HepG2 (cell line): ENCODE measurements at regions not wholly inside any gene's neighbourhood (a gene's known extent, or its start where the extent isn't known, plus 50 kb on each side); places are given as distances from the start of the nearest gene placed in this dataset.

Source experiments
- ATAC-seq: fragments of 200-7000 bp; cut with Tn5 transposase; 3 replicates; pipeline ENCODE4 v1.9.1; 2020; ENCODE audit warnings: mild to moderate bottlenecking, moderate library complexity
- BruUV-seq: library from RNA; stranded (reverse); fragments of 400-500 nt; replicated peaks from 2 replicates; lab custom pipeline; 2021; lab: Mats Ljungman, UMichigan
- CTCF ChIA-PET: fragments of 300-600 bp; formaldehyde crosslinking; extraction: SDS; loops from one replicate; lab custom pipeline; 2021; ENCODE audit warnings: low total read pairs, inconsistent platforms, low intra/inter-chr PET ratio; lab: Yijun Ruan, JAX
- POLR2A ChIA-PET: fragments of 350-600 bp; sonication (Branson Sonifier 250); formaldehyde crosslinking; loops from one replicate; lab custom pipeline; 2020; ENCODE audit warnings: antibody characterized with exemption, inconsistent platforms; lab: Yijun Ruan, JAX
- DNase-seq: peaks from one replicate; pipeline ENCODE4 v3.0.0-alpha.2; 2015; ENCODE audit warnings: low spot score
- FAIRE-seq: peaks from 3 replicates; lab custom pipeline; 2011; peaks lifted over from hg19 to GRCh38; lab: Jason Lieb, UNC
- H2AFZ ChIP-seq: one replicate; pipeline ENCODE4 v1.6.1; 2011; ENCODE audit warnings: low read length, inconsistent platforms
- H3K27ac ChIP-seq: fragments of 300-600 bp; 3 replicates; pipeline ENCODE4 v1.8.0; 2011; ENCODE audit warnings: mixed run types, mild to moderate bottlenecking, mixed read lengths, low read length, inconsistent platforms; ENCODE audit not compliant: insufficient read depth; ENCODE audit errors: extremely low read length
- H3K27me3 ChIP-seq, 2 experiments: fragments of 200-600 bp in 1 of 2; 2 replicates in 1 of 2; 3 replicates in 1 of 2; pipeline versions ENCODE4 v1.6.0 to v1.8.0; 2011; ENCODE audit warnings: low read length in 2 of 2, mild to moderate bottlenecking in 2 of 2, moderate library complexity in 2 of 2, inconsistent platforms in 1 of 2; ENCODE audit not compliant: insufficient read depth in 2 of 2, control insufficient read depth in 1 of 2
- H3K36me3 ChIP-seq, 2 experiments: fragments of 200-600 bp in 1 of 2; replicated peaks in 1 of 2; 2 replicates in 1 of 2; 3 replicates in 1 of 2; pipeline versions ENCODE4 v1.5.1 to v1.8.0; 2011; ENCODE audit warnings: low read length in 2 of 2, inconsistent platforms in 1 of 2; ENCODE audit not compliant: insufficient read depth in 2 of 2, control insufficient read depth in 1 of 2
- H3K4me1 ChIP-seq: 2 replicates; pipeline ENCODE4 v1.5.1; 2012; ENCODE audit warnings: low read length, inconsistent platforms; ENCODE audit not compliant: insufficient read depth
- H3K4me2 ChIP-seq: 2 replicates; pipeline ENCODE4 v1.6.0; 2011; ENCODE audit warnings: low read depth, low read length, inconsistent platforms
- H3K4me3 ChIP-seq, 3 experiments: fragments of 200-600 bp in 1 of 3; sonication (generic), shearing (Covaris generic) in 1 of 3; replicated peaks in 1 of 3; 2 replicates each; pipeline ENCODE4 v1.5.1; 2011 to 2016; ENCODE audit warnings: low read length in 3 of 3, inconsistent platforms in 2 of 3, low read depth in 2 of 3, mild to moderate bottlenecking in 2 of 3, control low read depth in 1 of 3, mixed read lengths in 1 of 3; ENCODE audit not compliant: insufficient read depth in 1 of 3
- H3K79me2 ChIP-seq: one replicate; pipeline ENCODE4 v1.6.1; 2011; ENCODE audit warnings: low read length, inconsistent platforms; ENCODE audit not compliant: insufficient read depth
- H3K9ac ChIP-seq: 2 replicates; pipeline ENCODE4 v1.6.0; 2011; ENCODE audit warnings: mild to moderate bottlenecking, low read depth, low read length, inconsistent platforms; ENCODE audit not compliant: insufficient read depth
- H3K9me3 ChIP-seq: 2 replicates; pipeline ENCODE4 v1.5.1; 2012; ENCODE audit warnings: mild to moderate bottlenecking, low read length
- H4K20me1 ChIP-seq: 2 replicates; pipeline ENCODE4 v1.6.0; 2011; ENCODE audit warnings: inconsistent platforms, mild to moderate bottlenecking, low read length, moderate library complexity; ENCODE audit not compliant: insufficient read depth
- HNF4A ChIP-seq: sonication (generic); formaldehyde crosslinking; IDR thresholded peaks from 2 replicates; pipeline ENCODE4 v1.4.0; 2020; ENCODE audit warnings: missing genetic modification reagents
- MAFF ChIP-seq: IDR thresholded peaks from 2 replicates; pipeline ENCODE4 v1.6.1; 2011; ENCODE audit warnings: low read depth, low read length, improper control_type of control experiment
- MAFK ChIP-seq, 2 experiments: IDR thresholded peaks in 1 of 2; conservative IDR thresholded peaks in 1 of 2; 2 replicates each; pipeline ENCODE4 v1.6.1; 2011; ENCODE audit warnings: improper control_type of control experiment in 2 of 2, low read length in 2 of 2
- NR2F2 ChIP-seq: IDR thresholded peaks from 2 replicates; pipeline ENCODE4 v1.6.1; 2012; ENCODE audit warnings: low read depth, inconsistent platforms, borderline replicate concordance
- POLR2A ChIP-seq, 2 experiments: IDR thresholded peaks; 2 replicates each; pipeline ENCODE4 v1.6.1; 2011; ENCODE audit warnings: low read depth in 2 of 2, low read length in 2 of 2, mild to moderate bottlenecking in 1 of 2, moderate library complexity in 1 of 2; ENCODE audit not compliant: insufficient read depth in 1 of 2
- SATB2 ChIP-seq: sonication (generic); formaldehyde crosslinking; IDR thresholded peaks from 2 replicates; pipeline ENCODE4 v1.5.0; 2020; ENCODE audit warnings: missing genetic modification reagents
- TFDP1 ChIP-seq: IDR thresholded peaks from 2 replicates; pipeline ENCODE4 v1.6.1; 2016; ENCODE audit warnings: missing compliant biosample characterization, missing genetic modification reagents, borderline replicate concordance
- ZFAT ChIP-seq: sonication (generic); formaldehyde crosslinking; conservative IDR thresholded peaks from 2 replicates; pipeline ENCODE4 v1.8.1; 2023; ENCODE audit warnings: missing genetic modification reagents, inconsistent platforms
- ZFP37 ChIP-seq: sonication (generic); formaldehyde crosslinking; IDR thresholded peaks from 2 replicates; pipeline ENCODE4 v1.4.0; 2020; ENCODE audit warnings: missing genetic modification reagents, borderline replicate concordance
- WGBS: methylation state at CpG from one replicate; pipeline ENCODE4 v1.1.6; 2017; ENCODE audit warnings: low lambda C conversion rate; 5-methylcytosine and 5-hydroxymethylcytosine counted together
- in situ Hi-C: cut with HindIII; loops from 2 replicates; pipeline ENCODE4 v1.10.0; 2017; ENCODE audit warnings: low pct_unique_long_range_greater_than_20kb; ENCODE audit not compliant: extremely low pct_ligation_motif_present
- intact Hi-C: fragments of 100-400 bp; cut with micrococcal nuclease; formaldehyde crosslinking; loops from one replicate; pipeline ENCODE4 v1.10.0; 2022; ENCODE audit not compliant: unreplicated experiment

DNA sequence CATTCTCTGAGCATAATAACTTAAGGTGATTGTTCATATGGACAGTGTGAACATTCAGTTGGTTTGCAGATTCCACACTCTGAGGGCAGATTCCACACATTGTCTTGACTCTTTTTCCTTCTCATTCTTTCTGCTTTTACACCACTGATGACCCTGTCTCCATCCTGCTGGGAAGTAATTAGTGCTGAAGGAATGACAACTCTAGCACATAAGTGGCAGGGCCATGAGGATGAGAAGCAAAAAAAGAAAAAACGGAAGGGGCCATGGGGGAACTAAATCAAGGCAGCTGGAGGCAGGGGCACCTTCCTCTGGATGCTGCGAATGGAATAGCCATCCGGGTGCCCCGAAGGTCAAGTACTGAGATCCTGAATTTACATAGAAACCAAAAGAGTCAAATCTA, 944.0 kb downstream of the KCNJ2 start:
- Histone ChIP-seq H3K79me2 (no peaks in the 10 kb centered on the region), H3K9me3 (peaks cover under 1% of the 10 kb centered on the region; the same call in 1 of the 2 replicates), H4K20me1 (no peaks in the 10 kb centered on the region)
- BruUV-seq: no TSS peak
- peak; percentile 89 for TF ChIP-seq ZFAT (CRISPR knock-in tag)
- TF ChIP-seq POLR2A (IDR thresholded peaks at IDR 0.05; ENCODE audit: insufficient read depth in 1 of 2, low read depth in 2 of 2, low read length in 2 of 2): no peak
- TF ChIP-seq, all 625 proteins: peak for 1
- Histone ChIP-seq H3K9ac (no peak overlapping the region), H3K36me3 (no peaks in the 10 kb centered on the region), H3K4me2 (no peak overlapping the region), H3K4me3 (no peak overlapping the region), H3K4me1 (peaks cover 33% of the 10 kb centered on the region), H3K27ac (no peak overlapping the region), H3K27me3 (no peaks in the 10 kb centered on the region), H2AFZ (no peak overlapping the region)
- intact Hi-C loops (no loop called here), in situ Hi-C loops (no loop called here)
- DNase-seq: no peak
- no peak for ATAC-seq
- WGBS: 62% methylated on average over 4 of the region's 4 CpGs
- CTCF ChIA-PET: no interaction called here
- FAIRE-seq: no peak
- POLR2A ChIA-PET: no interaction called here

DNA sequence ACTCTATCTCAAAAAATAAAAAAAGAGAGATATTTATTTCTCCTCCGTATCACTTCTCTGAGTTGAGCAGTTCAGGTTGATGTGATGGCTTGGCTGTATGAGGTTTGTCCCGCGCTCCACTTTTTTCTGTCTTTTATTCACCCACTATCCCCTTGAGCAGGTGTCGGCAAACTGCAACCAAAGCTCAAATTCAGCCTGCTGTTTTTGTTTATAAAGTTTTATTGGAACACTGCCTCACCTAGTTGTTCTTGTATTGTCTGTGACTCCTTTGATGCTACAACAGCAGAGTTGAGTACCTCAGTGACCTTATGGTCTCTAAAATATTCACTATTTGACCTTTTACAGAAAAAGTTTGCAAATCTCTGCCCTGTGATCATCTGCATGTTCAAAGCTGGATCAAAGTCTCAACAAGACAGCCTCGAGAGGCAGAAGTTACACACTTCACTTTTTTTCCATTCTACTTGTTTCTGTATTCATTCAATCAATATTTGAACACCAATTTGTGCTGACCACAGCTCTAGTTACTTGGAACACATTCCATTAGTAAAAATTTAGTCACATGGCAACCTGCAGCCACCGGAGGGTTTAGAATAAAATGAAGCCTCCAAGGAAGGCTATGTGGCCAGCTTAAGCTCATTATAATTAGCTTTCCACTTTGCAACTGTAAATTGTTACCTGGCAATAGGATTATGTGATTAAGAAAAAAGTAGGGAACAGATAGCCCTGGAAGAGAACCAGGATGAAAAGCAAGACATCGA, 945.8 kb downstream of the KCNJ2 start:
- no peak overlapping the region for H3K27ac ChIP-seq
- ATAC-seq: no peak
- BruUV-seq: no TSS peak
- peaks cover 29% of the 10 kb centered on the region for H3K4me1 ChIP-seq
- ChIA-PET POLR2A (no interaction called here), CTCF (no interaction called here)
- H4K20me1 ChIP-seq: no peaks in the 10 kb centered on the region
- no peaks in the 10 kb centered on the region for H3K79me2 ChIP-seq
- H3K9ac ChIP-seq: no peak overlapping the region
- H2AFZ ChIP-seq: no peak overlapping the region
- no peak for DNase-seq
- H3K4me2 ChIP-seq: no peak overlapping the region
- in situ Hi-C loops: no loop called here
- FAIRE-seq: no peak
- no peak overlapping the region for H3K4me3 ChIP-seq
- intact Hi-C loops: no loop called here
- 53% methylated on average over 7 of the region's 7 CpGs for WGBS
- no peaks in the 10 kb centered on the region for H3K27me3 ChIP-seq
- H3K36me3 ChIP-seq: no peaks in the 10 kb centered on the region
- peaks cover 14% of the 10 kb centered on the region; the same call in 1 of the 2 replicates for H3K9me3 ChIP-seq
- no peak for TF ChIP-seq ZFP37
- TF ChIP-seq MAFK (conservative IDR thresholded peaks at IDR 0.05 in 1 of 2, IDR thresholded peaks at IDR 0.05 in 1 of 2; ENCODE audit: low read length in 2 of 2): peak; percentile 21 to 30; a peak in 1 of 4 replicates
- TF ChIP-seq SATB2 (CRISPR knock-in tag): no peak
- peak; percentile 38; the same call in 1 of the 2 replicates for TF ChIP-seq NR2F2
- no peak for TF ChIP-seq TFDP1 (CRISPR knock-in tag)
- peak; percentile 28; the same call in 1 of the 2 replicates for TF ChIP-seq HNF4A
- peak; percentile 28; the same call in 1 of the 2 replicates for TF ChIP-seq MAFF
